ENCODE measurements at regions not wholly inside any gene's neighbourhood (a gene's known extent, or its start where the extent isn't known, plus 50 kb on each side); places are given as distances from the start of the nearest gene placed in this dataset.

DNA sequence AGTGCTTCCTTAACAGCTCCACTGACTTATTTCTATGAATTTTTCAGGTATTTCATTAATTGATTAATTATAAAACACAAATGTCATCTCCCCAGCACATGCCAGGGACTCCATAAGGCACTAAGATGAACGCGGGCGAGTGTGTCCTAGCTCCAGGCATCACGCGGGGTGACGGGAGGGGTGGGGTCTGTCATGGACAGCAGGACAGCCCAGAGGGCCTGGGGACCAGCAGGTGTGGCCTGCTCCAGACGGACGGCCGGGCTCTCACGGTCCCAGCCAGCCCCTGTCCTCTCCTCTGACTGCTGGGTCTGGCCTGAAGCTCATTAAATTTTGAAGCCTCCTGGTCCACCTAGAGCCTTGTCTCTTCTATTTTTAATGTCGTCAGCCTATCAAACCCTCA, 531.1 kb downstream of the BRD1 start:
- no peak for DNase-seq

DNA sequence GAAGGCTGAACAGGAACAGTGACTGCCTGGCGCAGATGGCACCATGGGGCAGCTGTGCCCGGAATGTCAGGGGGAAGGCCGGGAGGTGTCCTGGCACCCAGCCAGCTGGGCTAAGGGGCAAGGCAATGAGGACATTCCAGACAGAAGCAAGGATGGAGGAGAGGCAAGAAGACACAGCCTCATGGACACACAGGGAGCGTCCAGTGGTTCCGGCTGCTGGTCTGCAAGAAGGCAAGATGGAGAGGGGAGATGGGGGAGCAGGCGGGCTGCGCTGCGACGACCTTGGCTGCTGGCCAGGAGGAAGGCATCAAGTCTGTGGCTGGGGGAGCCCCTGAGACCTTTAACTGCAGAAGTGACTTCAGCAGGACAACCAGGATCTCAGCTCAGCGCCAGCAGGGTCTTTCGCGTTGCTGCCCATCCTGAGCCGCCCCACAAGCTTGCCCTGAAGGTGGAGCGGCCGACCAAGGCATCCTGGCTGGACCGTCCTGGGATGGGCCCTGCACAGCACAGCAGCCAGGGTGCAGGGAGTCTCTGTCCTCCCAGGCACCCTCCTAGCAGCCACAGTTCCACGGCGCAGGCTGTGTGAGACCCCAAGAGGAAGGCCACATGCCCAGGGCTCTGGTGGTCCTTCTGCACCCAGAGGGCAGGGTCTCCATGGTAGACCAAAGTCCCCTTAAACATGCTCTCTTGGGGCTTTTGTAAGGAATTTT, 531.7 kb downstream of the BRD1 start:
- DNase-seq, result no peak

DNA sequence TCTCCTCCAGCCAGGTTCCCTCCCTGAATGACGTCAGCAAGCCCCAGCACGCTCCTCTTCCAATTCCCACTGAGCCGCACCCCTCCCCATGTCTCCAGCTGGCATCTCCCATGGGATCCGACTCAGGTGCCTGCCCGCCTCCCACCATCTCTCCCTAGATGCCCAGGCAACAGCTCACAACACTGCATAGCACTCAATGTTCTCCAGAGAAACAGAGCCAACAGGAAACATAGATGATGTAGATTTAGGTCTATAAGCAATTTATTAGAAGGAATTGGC, 532.3 kb downstream of the BRD1 start:
- DNase-seq, result no peak

DNA sequence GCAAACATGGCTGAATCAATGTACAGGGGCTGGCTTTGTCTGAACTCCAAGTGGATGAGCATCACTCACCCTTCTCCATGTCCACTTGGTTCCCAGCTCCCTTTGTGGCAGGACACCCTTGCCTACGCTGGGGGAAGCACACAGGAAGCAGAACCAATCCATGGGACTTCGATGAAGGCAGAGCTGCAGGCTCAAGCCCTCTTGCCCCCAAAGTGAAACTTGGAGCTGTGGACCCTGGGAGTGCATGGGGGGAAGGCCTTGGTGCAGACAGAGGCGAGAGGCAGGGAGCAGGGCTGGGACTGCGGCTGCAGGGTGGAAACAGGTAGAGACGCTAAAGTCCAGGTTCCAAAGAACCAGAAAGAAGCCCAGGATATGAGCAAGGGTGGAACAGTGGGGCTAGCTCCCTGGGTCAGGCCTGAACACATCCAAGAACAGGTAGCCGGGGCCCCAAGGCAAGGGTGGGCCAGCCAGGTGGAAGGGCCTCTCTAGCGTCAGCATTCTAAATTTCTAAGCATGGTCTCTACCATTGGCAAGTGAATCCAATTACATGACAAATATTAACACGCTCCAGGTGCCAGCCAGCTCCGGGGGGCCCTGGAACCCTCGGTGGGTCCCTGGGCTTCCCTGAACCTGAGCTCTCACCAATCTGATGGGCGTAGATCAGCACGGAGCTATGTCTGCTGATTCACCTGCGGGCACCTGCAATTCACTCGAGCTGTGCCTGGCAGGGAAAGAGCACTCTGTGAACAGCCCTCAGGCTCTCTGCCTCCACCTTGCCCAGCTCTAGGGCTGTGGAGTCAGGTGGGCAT, 532.8 kb downstream of the BRD1 start:
- DNase-seq, result no peak

DNA sequence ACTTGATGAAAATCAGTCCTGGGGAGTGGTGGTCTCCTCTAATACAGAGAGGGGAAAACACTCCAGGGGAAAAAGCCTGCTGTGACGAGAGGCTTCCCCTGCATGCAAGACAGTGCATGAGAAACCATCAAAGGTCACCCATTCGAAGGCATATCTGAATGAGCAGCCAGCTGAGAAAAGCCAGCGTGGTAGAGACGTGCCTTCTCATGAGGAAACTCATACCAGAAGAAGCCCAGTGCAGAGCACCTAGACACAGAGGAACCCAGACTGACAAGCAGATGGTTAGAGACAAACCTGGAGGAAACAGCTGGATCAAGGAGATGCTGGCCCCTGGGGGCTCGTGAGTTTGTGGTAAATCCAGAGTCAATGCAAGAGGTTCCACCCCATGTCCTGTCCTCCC, 534.8 kb downstream of the BRD1 start:
- no peak for DNase-seq

- DNase-seq, result no peak
These were observed 535.9 kb downstream of the BRD1 start for GRCh38 chr22:49291781-49292180.

GRCh38 chr22:49291169-49291568, 536.5 kb downstream of the BRD1 start:
- DNase-seq, result no peak

DNA sequence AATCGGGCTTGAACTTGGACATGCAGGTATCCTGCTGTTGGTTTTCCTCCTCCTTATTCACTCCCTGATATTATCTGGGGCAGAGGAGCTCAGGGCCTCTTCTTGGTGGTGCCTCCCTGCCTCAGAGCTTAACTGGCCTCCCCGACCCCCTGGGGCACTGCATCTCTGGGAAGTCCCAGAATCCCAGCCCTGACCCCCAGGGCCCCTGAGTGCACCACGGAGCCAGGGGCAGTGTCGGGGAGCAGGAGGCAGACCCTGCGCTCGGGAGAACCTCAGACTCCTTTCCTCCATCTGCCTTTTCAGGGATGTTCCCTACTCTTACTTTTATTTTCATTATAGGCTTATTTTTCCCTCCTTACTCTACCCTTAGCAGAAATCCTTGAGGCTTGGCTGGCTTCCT, 537.0 kb downstream of the BRD1 start:
- no peak for DNase-seq

DNA sequence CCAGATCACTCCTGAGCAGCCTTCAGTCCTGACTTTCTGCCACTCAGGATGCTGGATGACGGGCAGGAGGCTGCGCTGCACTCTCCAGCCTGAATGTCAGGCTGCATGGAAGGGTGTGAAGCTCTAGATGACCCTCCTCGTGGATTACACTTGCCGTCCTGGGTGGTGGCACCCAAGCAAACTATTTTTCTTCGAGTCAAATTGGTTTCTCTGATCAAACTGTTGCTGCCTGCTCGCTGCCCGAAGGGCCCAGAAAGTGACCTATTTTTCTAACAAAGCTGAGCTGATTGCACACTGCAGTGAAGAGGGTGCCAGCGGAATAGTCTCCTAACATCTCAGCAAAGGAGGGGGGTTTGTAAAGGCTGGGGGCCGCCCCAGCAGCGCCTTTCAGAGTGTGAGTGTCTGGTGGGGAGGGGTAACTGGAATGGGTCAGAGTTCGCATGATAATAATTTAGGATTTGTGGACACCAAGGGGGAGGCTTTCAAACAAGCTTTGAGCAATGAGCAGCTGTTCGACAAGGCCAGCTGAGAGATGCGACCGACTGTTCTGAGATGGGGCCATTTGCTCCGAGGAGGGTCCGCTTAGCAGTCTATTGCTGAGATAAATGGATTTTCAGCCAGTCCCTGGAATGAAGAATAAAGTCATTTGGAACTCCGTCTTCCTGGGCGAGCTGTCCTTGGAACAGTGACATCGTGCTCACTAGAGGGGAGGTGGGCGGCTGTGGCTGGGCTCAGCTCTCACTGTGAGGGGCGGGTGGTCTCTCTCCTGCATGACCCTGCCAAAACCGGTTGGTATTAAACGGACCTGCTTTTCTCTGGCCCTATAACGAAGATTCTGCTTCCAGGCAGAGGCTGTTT, 537.6 kb downstream of the BRD1 start:
- no peak for DNase-seq

DNA sequence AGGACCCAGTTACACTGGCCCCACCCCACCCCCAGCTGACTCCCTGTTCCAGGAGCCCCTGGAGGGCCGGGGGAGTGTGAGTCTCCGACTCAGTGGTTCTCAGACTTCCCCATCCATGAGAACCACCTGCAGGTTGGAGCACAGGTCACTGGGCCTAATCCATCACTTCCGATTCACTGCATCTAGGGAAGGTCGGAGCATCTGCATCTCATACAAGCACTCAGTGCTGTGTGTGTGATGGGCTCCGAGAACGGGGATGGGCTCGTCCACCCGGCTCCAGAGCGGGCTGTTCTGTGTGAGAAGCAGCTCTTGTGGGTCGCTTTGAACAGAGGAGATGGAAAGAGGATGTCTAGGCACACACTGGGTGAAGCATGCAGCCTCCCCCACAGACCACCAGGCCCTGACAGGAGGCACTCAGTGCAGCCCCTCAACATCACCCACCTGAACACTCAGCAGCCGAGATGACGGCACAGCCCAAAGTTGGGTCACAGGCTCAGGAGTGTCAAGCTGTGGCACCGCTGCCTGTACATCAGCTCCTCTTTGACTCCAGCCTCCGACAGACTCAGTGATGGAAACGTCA, 541.4 kb downstream of the BRD1 start:
- no peak for DNase-seq

- no peak for DNase-seq
These were observed 542.7 kb downstream of the BRD1 start for GRCh38 chr22:49284931-49285330.

DNA sequence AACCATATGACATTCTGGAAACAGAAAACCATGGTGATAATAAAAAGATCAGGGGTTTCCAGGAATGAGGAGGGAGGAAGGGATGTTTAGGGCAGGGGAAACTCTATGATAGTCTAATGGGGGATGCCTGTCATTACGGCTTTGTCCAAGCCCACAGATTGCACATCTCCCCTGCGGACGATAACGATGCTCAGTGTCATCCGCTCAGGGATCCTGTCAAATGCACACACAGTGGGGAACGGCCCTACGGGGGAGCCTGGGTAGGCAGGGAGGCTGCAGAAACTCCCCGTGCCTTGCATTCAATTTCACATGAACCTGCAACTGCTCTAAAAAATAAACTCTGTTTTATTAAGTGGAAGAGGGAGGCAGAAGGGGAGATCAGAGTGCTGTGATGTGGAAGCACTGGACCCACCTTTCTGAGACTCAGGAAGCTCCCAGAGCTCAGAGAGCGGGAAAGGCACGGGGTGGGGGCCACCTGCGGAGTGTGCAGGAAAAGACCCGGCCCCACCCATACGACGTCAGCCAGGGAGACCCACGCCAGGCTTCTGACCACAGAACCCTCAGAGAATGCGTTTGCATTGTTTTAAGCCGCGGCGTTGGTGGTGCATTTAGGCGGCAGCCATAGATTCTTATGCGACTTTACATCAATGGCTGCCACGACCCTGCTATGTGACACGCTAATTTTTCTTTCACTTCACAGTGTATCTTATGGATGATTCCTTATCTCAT, 543.5 kb downstream of the BRD1 start:
- no peak for DNase-seq

DNA sequence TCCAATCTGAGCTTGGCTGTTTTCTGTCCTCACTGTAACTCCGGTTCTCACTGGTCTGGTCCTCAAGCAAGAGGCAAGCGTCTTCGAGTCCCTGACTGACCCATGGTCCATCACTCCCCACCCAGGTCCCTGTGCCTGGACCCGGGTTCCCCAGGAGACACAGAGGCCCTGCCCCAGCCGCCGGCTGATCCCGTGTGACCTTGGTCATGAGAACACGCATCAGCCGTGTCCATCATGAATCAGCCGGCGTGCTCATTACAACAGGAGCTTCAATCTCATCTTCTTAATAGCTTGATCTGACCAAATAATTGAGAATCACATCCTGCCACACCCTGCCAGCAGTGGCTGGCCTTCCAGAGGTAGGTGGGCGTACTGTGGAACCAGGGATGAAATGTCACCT, 545.1 kb downstream of the BRD1 start:
- no peak for DNase-seq

- DNase-seq, result no peak
These were observed 546.0 kb downstream of the BRD1 start for GRCh38 chr22:49281467-49282340.

- DNase-seq, result no peak
These were observed 549.3 kb downstream of the BRD1 start for GRCh38 chr22:49278340-49278739.

- no peak for DNase-seq
These were observed 551.1 kb downstream of the BRD1 start for GRCh38 chr22:49276567-49276966.

DNA sequence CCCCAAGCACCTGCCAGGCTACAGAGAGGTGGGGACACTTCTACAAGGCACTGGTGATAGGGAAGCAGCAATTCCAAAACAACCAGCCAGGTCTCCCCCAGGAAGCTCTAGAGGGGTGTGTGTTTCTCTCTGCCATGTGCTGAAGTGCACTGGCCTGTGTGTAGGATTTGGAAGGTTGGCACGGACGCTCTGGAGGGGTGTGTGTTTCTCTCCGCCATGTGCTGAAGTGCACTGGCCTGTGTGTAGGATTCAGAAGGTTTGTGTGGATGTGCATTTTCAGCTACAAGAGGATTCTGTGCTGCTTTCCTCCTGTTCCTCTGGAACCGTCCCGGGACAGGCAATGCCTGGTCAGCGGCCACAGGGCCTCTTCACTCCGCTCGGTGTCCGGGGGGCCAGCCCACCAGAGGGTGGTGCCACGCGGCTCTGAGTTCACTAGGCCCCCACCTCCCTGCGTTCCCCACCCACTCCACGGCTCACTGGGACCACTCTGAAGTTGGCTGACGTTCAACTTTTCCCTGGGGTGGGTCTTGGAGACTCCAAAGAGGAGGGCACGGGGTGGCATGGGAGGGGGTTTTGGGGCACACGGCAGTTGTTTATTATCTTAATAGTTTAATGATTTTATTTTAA, 552.8 kb downstream of the BRD1 start:
- DNase-seq, result no peak

- DNase-seq, result no peak
These were observed 555.0 kb downstream of the BRD1 start for GRCh38 chr22:49272546-49273125.

DNA sequence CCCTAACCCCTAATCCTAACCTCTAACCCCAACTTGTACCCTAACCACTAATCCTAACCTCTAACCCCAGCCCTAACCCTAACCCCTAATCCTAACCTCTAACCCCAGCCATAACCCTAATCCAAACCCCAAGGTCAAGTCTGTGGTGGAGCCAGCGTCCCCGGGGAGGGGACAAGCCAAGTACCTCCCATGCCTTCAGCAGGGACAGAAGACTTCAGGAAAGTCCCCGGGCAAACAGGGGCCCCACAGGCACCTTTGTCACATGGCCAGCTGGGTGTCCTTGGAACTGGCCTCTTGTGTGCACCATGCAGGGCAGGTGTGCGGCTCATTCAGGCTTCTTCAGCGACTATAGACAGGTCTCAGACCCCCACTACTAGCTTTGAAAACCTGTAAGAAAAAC, 555.8 kb downstream of the BRD1 start:
- DNase-seq, result no peak

DNA sequence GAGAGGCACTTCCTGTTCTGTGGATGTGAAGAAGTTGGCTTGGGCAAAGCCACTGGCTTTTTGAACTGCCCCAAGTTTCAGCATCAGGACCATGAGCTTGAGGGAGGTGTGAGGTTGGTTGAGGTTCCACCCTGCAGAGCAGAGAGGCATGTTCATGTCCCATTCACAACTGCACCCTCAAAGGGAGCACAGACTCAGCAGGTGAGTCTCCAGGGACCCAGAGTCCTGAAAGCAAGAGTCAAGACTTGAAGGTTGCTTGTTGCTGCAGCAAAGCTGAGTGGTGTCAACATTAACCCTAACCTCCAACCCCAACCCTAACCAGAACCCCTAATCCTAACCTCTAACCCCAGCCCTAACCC, 556.3 kb downstream of the BRD1 start:
- DNase-seq, result no peak

Measured in activated T-cell treated with anti-CD3 and anti-CD28 coated beads, Interleukin-2, amount 50 U/mL, for 48 hours (primary cell).